Gastrocnemius medialis (tissue), 4 donors: ENCODE measurements at regions not wholly inside any gene's neighbourhood (a gene's known extent, or its start where the extent isn't known, plus 50 kb on each side); places are given as distances from the start of the nearest gene placed in this dataset.

ENCODE experiments used
- POLR2A ChIP-seq, 2 donors: fragments of 450-650 bp; IDR thresholded peaks; one replicate each; pipeline ENCODE4 v1.6.1; 2017; ENCODE audit warnings: antibody characterized with exemption in 2 of 2, mild to moderate bottlenecking in 2 of 2, moderate library complexity in 2 of 2
- TF ChIP-seq, protein P1 (sequence below), 5 experiments: fragments of 450-650 bp in 3 of 5; fragments of 200-600 bp in 2 of 5; sonication (generic) in 2 of 5; IDR thresholded peaks in 4 of 5; conservative IDR thresholded peaks in 1 of 5; 1 replicate in 4 of 5; 2 replicates in 1 of 5; pipeline ENCODE4 v1.5.1; 2016 to 2019; ENCODE audit warnings: antibody characterized with exemption in 5 of 5, mild to moderate bottlenecking in 3 of 5, moderate library complexity in 3 of 5

DNA sequence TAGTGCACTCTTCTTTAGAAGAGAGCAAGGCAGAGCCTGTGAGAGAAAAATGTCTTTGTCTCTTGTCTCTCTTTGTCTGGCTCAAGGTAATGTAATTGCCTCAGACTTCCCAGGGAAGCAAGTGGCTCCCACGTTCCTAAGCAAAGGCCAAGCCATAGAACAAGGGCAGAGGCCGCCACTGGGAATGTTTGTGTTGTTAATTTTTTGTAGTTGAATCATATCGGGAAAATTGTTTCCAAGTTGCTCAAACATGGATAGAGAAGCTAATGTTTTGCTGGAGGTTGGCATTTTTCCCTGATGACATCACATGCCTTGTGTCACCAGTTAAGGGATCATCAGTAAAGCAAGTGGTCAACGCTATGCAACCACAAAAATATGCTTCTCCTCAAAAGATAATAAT, 211.5 kb upstream of the FOXA2 start:
- TF ChIP-seq, protein P1, sequence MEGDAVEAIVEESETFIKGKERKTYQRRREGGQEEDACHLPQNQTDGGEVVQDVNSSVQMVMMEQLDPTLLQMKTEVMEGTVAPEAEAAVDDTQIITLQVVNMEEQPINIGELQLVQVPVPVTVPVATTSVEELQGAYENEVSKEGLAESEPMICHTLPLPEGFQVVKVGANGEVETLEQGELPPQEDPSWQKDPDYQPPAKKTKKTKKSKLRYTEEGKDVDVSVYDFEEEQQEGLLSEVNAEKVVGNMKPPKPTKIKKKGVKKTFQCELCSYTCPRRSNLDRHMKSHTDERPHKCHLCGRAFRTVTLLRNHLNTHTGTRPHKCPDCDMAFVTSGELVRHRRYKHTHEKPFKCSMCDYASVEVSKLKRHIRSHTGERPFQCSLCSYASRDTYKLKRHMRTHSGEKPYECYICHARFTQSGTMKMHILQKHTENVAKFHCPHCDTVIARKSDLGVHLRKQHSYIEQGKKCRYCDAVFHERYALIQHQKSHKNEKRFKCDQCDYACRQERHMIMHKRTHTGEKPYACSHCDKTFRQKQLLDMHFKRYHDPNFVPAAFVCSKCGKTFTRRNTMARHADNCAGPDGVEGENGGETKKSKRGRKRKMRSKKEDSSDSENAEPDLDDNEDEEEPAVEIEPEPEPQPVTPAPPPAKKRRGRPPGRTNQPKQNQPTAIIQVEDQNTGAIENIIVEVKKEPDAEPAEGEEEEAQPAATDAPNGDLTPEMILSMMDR (IDR thresholded peaks at IDR 0.05 in 4 of 5, conservative IDR thresholded peaks at IDR 0.05 in 1 of 5): no peak
- TF ChIP-seq POLR2A (IDR thresholded peaks at IDR 0.05): no peak
